ENCODE measurements at regions not wholly inside any gene's neighbourhood (a gene's known extent, or its start where the extent isn't known, plus 50 kb on each side); places are given as distances from the start of the nearest gene placed in this dataset.

DNA sequence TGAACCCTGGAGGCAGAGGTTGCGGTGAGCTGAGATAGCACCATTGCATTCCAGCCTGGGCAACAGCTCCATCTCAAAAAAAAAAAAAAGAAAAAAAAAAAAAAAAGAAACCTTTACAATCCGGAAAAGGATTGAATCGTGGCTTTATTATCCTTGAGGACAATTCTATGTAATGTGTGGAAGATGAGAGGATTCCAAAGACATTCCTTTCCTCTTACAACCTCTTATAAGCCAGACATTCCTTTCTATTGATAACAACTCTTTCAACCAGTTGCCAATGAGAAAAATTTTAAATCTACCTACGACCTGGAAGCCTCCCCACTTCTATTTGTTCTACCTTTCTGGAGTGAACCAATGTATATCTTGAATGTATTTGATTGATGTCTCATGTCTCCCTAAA, 91.2 kb upstream of the EEF1E1 start (continued):
- TF ChIP-seq, protein P1, sequence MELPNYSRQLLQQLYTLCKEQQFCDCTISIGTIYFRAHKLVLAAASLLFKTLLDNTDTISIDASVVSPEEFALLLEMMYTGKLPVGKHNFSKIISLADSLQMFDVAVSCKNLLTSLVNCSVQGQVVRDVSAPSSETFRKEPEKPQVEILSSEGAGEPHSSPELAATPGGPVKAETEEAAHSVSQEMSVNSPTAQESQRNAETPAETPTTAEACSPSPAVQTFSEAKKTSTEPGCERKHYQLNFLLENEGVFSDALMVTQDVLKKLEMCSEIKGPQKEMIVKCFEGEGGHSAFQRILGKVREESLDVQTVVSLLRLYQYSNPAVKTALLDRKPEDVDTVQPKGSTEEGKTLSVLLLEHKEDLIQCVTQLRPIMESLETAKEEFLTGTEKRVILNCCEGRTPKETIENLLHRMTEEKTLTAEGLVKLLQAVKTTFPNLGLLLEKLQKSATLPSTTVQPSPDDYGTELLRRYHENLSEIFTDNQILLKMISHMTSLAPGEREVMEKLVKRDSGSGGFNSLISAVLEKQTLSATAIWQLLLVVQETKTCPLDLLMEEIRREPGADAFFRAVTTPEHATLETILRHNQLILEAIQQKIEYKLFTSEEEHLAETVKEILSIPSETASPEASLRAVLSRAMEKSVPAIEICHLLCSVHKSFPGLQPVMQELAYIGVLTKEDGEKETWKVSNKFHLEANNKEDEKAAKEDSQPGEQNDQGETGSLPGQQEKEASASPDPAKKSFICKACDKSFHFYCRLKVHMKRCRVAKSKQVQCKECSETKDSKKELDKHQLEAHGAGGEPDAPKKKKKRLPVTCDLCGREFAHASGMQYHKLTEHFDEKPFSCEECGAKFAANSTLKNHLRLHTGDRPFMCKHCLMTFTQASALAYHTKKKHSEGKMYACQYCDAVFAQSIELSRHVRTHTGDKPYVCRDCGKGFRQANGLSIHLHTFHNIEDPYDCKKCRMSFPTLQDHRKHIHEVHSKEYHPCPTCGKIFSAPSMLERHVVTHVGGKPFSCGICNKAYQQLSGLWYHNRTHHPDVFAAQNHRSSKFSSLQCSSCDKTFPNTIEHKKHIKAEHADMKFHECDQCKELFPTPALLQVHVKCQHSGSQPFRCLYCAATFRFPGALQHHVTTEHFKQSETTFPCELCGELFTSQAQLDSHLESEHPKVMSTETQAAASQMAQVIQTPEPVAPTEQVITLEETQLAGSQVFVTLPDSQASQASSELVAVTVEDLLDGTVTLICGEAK (IDR thresholded peaks at IDR 0.05; ENCODE audit: borderline replicate concordance), result no peak

DNA sequence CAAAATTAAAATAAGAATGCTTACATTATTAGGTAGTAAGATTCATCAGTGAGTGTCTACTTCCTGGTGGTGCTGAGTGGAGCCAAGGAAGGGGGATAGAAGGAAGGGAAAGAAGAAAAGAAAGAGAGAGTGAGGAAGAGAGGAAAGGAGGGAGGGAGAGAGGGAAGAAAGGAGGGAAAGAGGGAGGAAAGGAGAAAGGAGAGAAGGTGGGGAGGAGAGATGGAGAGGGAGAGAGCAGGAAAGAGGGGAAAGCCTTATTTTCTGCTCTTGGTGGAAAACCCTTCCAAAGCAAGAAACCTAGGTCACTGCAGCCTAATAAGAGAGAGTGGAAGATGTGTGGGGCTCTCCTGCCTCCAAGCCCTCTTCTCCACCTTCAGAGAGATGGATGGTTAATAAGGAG, 90.2 kb upstream of the EEF1E1 start:
- no peak for FAIRE-seq
- H2AFZ ChIP-seq (ENCODE audit: control insufficient read depth, low read depth, low read length), result no peak overlapping the region
- ATAC-seq, result no peak
- BruUV-seq (replicated peaks), result no TSS peak
- no peak overlapping the region for H3K27ac ChIP-seq (ENCODE audit: control insufficient read depth, insufficient read depth)
- H3K9me3 ChIP-seq (replicated peaks; ENCODE audit: control insufficient read depth, insufficient read depth, low read length), result no peaks in the 10 kb centered on the region
- H3K79me2 ChIP-seq (ENCODE audit: control insufficient read depth, insufficient read depth, low read length), result no peaks in the 10 kb centered on the region
- H4K20me1 ChIP-seq (ENCODE audit: control insufficient read depth, insufficient read depth), result no peaks in the 10 kb centered on the region
- ChIA-PET RAD21 (ENCODE audit: unreplicated experiment) (no interaction called here), SMC1A (ENCODE audit: uncharacterized antibody, unreplicated experiment) (no interaction called here), POLR2A (no interaction called here), CTCF (interaction anchor here (0.8 kb wide), 1 partner anchor 10 kb away, joined by 3 read pairs; no protein-coding TSS in a partner anchor)
- no peak overlapping the region for H3K4me2 ChIP-seq (ENCODE audit: control insufficient read depth, insufficient read depth)
- no peaks in the 10 kb centered on the region for H3K4me1 ChIP-seq (ENCODE audit: control insufficient read depth, insufficient read depth, low read length)
- in situ Hi-C loops (cut with MboI), result no loop called here
- H3K4me3 ChIP-seq, result no peak overlapping the region
- no peaks in the 10 kb centered on the region for H3K27me3 ChIP-seq (replicated peaks in 1 of 2; ENCODE audit: control insufficient read depth in 2 of 2, insufficient read depth in 2 of 2, low read length in 1 of 2)
- no peak for DNase-seq (ENCODE audit: low read depth, low spot score)
- H3K36me3 ChIP-seq (ENCODE audit: control insufficient read depth in 2 of 2, insufficient read depth in 2 of 2, low read length in 1 of 2), result no peaks in the 10 kb centered on the region
- intact Hi-C loops (cut with micrococcal nuclease; ENCODE audit: unreplicated experiment), result no loop called here
- no peak overlapping the region for H3K9ac ChIP-seq (ENCODE audit: control insufficient read depth, insufficient read depth, low read length)
- TF ChIP-seq, protein P2, sequence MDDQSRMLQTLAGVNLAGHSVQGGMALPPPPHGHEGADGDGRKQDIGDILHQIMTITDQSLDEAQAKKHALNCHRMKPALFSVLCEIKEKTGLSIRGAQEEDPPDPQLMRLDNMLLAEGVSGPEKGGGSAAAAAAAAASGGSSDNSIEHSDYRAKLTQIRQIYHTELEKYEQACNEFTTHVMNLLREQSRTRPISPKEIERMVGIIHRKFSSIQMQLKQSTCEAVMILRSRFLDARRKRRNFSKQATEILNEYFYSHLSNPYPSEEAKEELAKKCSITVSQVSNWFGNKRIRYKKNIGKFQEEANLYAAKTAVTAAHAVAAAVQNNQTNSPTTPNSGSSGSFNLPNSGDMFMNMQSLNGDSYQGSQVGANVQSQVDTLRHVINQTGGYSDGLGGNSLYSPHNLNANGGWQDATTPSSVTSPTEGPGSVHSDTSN (IDR thresholded peaks at IDR 0.05; ENCODE audit: insufficient replicate concordance, low read depth, low read length), result no peak
- TF ChIP-seq ZNF217 (IDR thresholded peaks at IDR 0.05) (no peak), ZZZ3 (IDR thresholded peaks at IDR 0.05; ENCODE audit: control insufficient read depth, insufficient read length, low read depth) (no peak)
- TF ChIP-seq, protein P3, sequence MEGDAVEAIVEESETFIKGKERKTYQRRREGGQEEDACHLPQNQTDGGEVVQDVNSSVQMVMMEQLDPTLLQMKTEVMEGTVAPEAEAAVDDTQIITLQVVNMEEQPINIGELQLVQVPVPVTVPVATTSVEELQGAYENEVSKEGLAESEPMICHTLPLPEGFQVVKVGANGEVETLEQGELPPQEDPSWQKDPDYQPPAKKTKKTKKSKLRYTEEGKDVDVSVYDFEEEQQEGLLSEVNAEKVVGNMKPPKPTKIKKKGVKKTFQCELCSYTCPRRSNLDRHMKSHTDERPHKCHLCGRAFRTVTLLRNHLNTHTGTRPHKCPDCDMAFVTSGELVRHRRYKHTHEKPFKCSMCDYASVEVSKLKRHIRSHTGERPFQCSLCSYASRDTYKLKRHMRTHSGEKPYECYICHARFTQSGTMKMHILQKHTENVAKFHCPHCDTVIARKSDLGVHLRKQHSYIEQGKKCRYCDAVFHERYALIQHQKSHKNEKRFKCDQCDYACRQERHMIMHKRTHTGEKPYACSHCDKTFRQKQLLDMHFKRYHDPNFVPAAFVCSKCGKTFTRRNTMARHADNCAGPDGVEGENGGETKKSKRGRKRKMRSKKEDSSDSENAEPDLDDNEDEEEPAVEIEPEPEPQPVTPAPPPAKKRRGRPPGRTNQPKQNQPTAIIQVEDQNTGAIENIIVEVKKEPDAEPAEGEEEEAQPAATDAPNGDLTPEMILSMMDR (IDR thresholded peaks at IDR 0.05 in 2 of 3, conservative IDR thresholded peaks at IDR 0.05 in 1 of 3; ENCODE audit: control insufficient read depth in 2 of 3, extremely low read depth in 1 of 3, insufficient read depth in 1 of 3, low read depth in 3 of 3, low read length in 3 of 3), result no peak
- TF ChIP-seq, protein P4, sequence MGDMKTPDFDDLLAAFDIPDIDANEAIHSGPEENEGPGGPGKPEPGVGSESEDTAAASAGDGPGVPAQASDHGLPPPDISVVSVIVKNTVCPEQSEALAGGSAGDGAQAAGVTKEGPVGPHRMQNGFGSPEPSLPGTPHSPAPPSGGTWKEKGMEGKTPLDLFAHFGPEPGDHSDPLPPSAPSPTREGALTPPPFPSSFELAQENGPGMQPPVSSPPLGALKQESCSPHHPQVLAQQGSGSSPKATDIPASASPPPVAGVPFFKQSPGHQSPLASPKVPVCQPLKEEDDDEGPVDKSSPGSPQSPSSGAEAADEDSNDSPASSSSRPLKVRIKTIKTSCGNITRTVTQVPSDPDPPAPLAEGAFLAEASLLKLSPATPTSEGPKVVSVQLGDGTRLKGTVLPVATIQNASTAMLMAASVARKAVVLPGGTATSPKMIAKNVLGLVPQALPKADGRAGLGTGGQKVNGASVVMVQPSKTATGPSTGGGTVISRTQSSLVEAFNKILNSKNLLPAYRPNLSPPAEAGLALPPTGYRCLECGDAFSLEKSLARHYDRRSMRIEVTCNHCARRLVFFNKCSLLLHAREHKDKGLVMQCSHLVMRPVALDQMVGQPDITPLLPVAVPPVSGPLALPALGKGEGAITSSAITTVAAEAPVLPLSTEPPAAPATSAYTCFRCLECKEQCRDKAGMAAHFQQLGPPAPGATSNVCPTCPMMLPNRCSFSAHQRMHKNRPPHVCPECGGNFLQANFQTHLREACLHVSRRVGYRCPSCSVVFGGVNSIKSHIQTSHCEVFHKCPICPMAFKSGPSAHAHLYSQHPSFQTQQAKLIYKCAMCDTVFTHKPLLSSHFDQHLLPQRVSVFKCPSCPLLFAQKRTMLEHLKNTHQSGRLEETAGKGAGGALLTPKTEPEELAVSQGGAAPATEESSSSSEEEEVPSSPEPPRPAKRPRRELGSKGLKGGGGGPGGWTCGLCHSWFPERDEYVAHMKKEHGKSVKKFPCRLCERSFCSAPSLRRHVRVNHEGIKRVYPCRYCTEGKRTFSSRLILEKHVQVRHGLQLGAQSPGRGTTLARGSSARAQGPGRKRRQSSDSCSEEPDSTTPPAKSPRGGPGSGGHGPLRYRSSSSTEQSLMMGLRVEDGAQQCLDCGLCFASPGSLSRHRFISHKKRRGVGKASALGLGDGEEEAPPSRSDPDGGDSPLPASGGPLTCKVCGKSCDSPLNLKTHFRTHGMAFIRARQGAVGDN (IDR thresholded peaks at IDR 0.05), result no peak
- TF ChIP-seq, protein P5, sequence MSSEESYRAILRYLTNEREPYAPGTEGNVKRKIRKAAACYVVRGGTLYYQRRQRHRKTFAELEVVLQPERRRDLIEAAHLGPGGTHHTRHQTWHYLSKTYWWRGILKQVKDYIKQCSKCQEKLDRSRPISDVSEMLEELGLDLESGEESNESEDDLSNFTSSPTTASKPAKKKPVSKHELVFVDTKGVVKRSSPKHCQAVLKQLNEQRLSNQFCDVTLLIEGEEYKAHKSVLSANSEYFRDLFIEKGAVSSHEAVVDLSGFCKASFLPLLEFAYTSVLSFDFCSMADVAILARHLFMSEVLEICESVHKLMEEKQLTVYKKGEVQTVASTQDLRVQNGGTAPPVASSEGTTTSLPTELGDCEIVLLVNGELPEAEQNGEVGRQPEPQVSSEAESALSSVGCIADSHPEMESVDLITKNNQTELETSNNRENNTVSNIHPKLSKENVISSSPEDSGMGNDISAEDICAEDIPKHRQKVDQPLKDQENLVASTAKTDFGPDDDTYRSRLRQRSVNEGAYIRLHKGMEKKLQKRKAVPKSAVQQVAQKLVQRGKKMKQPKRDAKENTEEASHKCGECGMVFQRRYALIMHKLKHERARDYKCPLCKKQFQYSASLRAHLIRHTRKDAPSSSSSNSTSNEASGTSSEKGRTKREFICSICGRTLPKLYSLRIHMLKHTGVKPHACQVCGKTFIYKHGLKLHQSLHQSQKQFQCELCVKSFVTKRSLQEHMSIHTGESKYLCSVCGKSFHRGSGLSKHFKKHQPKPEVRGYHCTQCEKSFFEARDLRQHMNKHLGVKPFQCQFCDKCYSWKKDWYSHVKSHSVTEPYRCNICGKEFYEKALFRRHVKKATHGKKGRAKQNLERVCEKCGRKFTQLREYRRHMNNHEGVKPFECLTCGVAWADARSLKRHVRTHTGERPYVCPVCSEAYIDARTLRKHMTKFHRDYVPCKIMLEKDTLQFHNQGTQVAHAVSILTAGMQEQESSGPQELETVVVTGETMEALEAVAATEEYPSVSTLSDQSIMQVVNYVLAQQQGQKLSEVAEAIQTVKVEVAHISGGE (CRISPR knock-in tag; IDR thresholded peaks at IDR 0.05), result no peak
